Hematopoietic multipotent progenitor cell treated with erythropoietin and hydrocortisone succinate and interleukin-3 and kit ligand, for 15 days (in vitro differentiated cells): ENCODE measurements at regions not wholly inside any gene's neighbourhood (a gene's known extent, or its start where the extent isn't known, plus 50 kb on each side); places are given as distances from the start of the nearest gene placed in this dataset.
"Not testable (repeated sequence)": the region's sequence is repeated elsewhere in the genome, so short reads cannot be mapped to it uniquely, and the experiment has no call there.

Source experiments
- DNase-seq: peaks from one replicate; pipeline ENCODE4 v3.0.0-alpha.2; 2015; ENCODE audit warnings: low spot score

DNA sequence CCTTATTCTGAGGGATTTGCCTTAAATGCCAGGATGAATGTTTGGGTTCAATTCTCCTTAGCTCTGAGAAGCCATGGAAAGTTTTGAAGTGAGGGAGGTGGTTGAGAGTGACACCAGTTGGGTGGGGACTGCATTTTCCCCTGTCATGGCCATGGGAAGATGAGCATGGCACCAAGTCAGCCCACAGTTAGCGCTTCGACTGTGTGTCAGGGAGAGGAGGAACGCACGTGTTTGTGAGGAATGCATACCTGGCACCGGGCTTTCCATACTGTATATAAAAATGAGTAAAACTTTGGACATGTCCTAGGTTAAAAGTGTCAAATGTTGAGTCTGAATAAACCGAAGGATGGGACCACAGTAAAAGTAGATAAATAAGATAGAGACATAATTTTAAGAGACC, 187.5 kb upstream of the KL start:
- no peak for DNase-seq

DNA sequence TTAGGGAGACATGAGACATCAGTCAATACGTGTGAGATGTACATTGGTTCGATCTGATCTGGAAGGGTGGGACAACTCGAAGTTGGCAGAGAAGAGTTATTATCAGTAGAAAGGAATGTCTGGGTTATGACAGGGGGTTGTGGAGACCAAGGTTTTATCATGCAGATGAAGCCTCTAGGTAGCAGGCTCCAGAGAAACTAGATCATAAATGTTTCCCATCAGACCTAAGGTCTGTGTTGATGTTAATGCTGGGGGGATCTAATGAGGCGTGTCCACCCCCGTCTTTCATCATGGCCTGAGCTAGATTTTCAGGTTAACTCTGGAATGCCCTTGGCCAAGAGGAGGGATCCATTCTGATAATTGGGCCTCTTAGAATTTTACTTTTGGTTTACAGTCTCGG, 187.0 kb upstream of the KL start:
- DNase-seq: no peak

- no peak for DNase-seq
Measured at GRCh38 chr13:32829676-32830335, 186.4 kb upstream of the KL start.

- no peak for DNase-seq
Measured at GRCh38 chr13:32830336-32831031, 185.7 kb upstream of the KL start.

GRCh38 chr13:32837307-32837972, 178.8 kb upstream of the KL start:
- DNase-seq: no peak

DNA sequence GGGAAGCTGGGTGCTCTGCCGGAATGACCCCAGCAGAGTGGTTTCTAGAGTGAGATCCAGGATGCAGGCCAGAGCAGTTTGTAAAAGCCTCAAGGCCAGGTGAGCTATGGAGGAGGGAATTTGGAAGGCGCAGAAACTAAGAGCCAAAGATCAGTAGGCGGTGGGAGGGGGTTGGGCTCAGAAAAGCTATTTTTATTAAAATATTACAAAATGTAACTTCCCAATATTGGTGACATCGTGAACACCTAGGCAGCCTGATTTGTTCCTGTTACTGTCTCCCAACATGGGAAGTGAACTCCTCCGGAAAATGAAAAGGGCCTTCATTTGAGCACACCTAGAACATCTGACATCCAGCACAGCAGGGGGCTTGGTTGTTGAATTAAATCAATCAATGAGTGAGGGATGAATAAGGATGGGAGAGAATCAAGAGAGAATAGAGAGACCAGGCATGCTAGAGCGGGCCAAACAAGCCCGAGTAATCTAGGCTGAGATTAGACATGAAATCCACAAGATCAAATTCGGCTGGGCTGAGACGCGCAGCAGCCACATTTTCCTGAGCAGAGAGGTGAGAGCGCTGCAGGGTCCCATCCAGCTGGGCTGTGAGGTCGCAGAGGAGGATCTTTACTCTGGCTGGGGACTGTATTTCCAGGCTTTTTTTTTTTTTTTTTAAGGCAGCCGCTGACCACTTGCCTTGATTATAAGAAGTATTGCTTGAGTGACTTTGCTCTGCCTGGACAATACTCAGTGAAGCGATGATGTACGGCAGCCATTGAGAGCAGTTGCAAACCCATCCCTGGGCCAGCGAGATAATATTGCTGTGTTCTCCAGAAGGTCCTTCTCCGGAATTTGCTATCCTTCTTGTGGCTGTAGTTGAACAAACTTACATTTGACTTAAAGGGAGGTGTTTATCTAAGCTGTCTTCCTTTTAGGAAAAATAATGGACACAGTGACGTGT, 178.0 kb upstream of the KL start:
- DNase-seq: no peak

- DNase-seq: no peak
Measured at GRCh38 chr13:32838945-32839344, 177.3 kb upstream of the KL start.

DNA sequence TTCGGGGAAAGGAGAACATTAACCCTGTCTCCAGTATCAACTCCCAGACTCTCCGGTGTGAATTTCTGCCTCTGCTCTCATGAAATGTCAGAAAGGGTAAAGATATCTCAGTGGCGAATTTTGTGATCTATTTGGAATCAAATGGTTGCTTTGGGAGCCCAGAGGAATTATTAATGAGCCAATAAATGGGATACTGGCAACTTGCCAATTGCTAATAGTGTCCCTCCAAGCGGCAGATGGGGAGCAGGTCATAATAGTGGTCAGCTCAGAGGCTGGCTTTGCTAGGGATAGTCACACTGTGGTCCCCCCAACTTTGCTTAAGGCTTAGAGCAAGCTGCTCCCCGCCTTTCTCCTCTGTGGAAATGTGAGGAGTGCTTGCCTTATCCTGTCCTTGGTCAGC, 176.1 kb upstream of the KL start:
- no peak for DNase-seq

- no peak for DNase-seq
Measured at GRCh38 chr13:32840989-32841713, 175.1 kb upstream of the KL start.

GRCh38 chr13:32845952-32846950, 170.0 kb upstream of the KL start:
- no peak for DNase-seq

GRCh38 chr13:32847976-32848375, 168.2 kb upstream of the KL start:
- not testable (repeated sequence) for DNase-seq

DNA sequence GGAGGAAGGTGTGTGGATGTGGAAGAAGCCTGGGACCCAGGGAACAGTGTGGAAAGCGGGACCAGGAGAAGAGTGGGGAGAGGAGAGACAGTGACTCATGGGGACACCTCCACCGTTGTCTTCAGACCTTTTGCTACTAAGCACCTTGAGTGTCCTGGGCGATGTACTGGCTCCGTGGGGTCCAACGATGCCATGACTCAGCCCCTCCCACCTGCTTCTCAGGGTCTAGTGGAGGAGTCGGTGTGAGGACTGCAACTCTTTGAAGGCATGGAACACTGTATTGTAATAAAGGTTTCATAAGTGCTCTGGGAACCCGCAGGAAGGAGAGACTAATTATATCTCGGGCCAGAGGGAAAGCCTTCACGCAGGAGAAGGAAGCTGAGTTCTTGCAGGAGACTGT, 166.9 kb upstream of the KL start:
- DNase-seq: no peak

- DNase-seq: no peak
Measured at GRCh38 chr13:32850316-32851052, 165.7 kb upstream of the KL start.

DNA sequence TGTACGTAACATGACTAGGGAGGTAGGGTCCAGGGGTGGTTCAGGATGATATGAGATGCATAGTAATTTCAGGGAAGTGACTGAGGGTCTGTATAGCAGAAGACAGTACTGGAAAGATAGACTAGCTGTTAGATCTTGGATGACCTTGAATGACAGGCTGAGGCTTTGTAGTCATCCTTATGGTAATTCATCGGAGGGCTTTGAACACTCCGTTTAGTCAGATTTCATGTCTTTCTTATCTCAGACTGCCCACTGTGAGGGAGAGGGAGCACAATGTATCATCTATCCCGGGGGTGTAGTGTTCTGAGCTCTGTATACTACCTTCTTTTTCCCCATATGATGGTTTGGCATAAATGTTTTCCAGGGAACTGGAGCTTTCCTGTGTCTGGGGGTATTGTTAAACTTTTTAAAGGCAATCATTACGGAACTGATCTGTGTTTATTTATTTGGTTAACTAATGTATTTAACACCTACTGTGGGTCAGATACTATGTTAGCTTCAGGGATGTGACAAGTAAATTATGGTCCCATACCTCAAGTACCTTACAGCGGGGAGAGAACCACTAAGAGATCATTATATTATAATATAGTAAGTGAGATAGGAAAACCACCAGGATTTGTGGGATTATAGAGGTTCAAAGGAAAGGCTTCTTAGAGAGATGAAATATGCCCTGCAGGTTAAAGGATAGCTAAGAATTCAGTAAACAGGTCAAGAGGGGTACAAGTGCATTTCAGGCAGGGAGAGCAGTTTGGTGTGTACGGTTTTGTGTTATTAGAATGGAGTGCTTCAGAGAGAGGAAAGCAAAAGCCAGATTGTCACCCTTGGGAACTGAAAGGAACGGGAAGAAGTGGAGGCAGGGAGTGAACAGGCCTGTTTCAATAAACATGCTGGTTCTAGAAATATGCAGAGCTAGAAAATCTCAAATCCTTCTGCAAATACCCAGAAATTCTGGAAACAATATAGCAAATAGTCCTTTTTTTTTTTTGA, 164.8 kb upstream of the KL start:
- DNase-seq: no peak

DNA sequence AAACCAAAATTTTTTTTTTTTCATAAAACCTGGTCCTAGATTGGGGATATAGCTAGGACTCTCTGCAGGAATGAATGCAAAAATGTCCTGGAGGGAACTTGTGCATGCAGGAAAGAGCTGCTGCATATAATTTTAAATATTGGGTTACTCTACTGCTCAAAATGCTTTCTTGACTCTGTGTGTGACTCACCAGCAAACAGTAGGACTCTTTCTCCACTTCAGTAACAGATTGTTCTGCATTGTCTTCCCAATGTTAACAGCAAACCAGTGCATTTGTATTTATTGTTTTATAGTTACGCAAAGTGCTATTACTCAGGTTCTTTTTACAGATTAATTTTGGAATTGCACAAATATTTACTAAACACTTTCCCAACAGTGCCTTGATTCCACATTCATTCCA, 163.7 kb upstream of the KL start:
- DNase-seq: no peak

DNA sequence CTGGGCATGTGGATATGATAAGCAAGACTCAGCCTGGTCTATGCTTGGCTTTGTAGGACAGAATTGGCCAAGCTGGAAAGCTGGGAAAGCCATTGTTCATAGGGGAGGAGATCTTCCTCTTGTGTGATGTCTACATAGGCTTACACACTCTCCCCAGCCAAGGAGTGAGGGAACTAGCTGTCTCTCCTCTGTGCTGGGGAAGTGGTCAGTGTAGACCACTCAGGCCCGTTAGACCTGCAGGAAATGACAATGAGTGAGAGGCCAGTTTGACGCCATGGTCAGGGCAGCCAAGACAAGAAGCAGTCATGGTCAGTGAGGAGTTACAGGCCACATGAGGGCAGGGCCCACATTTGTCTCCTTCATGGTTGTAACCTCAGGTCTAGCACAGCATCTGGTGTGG, 159.1 kb upstream of the KL start:
- no peak for DNase-seq

- no peak for DNase-seq
Measured at GRCh38 chr13:32857689-32858088, 158.5 kb upstream of the KL start.

DNA sequence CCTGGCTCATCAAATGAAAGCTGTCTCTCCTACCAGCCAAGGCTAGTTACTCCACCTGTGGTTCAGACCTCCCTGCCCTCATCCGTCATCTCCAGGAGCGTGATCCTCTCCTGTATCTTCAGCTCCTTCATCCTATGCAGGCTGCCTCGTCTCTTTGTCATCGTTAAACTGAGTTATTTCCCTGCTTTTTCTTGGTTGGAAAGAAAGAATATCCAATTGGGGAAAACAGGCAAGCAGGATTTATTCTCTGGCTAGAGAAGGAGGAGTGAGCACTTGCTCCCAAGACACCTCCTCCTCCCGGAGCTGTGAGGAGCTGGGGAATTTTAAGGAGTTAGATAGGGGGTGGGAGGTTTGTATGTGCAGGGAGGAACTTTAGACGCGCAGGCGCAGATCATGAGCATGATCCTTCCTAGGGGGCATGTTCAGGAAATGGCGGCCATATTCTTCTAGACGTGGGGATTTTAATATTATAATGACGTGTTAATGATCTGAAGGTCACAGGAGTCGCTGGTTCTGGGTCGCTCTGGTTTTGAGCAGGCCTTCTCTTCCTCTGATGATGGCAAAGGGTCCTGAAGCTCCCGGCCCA, 156.4 kb upstream of the KL start:
- DNase-seq: no peak
